ENCODE measurements at regions not wholly inside any gene's neighbourhood (a gene's known extent, or its start where the extent isn't known, plus 50 kb on each side); places are given as distances from the start of the nearest gene placed in this dataset.

DNA sequence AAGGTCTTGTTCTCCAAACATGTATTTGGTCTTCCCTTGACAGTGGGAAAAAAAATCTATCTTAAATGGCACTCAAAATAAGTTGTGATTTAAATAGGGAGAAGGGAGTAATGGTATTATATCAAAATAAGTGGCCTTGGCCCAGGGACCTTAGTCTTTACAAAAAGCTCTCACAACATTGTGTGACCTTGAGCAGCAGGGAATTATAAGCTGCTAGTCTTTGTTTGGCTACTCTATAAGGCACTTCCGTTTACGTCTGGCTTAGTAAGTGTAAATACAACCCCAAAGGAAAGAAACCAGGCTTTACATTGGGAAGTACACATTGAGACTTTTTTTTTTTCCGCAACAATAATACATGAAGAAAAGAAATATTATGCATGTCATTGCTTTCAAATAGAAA lies 734.0 kb upstream of the LINC00305 start:
- TF ChIP-seq, protein P1, sequence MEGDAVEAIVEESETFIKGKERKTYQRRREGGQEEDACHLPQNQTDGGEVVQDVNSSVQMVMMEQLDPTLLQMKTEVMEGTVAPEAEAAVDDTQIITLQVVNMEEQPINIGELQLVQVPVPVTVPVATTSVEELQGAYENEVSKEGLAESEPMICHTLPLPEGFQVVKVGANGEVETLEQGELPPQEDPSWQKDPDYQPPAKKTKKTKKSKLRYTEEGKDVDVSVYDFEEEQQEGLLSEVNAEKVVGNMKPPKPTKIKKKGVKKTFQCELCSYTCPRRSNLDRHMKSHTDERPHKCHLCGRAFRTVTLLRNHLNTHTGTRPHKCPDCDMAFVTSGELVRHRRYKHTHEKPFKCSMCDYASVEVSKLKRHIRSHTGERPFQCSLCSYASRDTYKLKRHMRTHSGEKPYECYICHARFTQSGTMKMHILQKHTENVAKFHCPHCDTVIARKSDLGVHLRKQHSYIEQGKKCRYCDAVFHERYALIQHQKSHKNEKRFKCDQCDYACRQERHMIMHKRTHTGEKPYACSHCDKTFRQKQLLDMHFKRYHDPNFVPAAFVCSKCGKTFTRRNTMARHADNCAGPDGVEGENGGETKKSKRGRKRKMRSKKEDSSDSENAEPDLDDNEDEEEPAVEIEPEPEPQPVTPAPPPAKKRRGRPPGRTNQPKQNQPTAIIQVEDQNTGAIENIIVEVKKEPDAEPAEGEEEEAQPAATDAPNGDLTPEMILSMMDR (IDR thresholded peaks at IDR 0.05; ENCODE audit: borderline replicate concordance, extremely low read depth, low read length, poor library complexity, severe bottlenecking): no peak
- TF ChIP-seq EZH2 (IDR thresholded peaks at IDR 0.05; ENCODE audit: borderline replicate concordance, low read depth, low read length, severe bottlenecking): no peak

All from DND-41 (cell line).